ENCODE measurements at regions not wholly inside any gene's neighbourhood (a gene's known extent, or its start where the extent isn't known, plus 50 kb on each side); places are given as distances from the start of the nearest gene placed in this dataset.

GRCh38 chr1:230540421-230541155 is 101.7 kb upstream of the COG2 start:
- no peak for DNase-seq (ENCODE audit: extremely low read depth, low read depth)
- TF ChIP-seq CTCF (IDR thresholded peaks at IDR 0.05; ENCODE audit: low read depth, low read length): no peak

GRCh38 chr1:230537456-230537855 is 104.8 kb upstream of the COG2 start:
- no peak for DNase-seq (ENCODE audit: extremely low read depth, low read depth)
- TF ChIP-seq CTCF (IDR thresholded peaks at IDR 0.05; ENCODE audit: low read depth, low read length): no peak

DNA sequence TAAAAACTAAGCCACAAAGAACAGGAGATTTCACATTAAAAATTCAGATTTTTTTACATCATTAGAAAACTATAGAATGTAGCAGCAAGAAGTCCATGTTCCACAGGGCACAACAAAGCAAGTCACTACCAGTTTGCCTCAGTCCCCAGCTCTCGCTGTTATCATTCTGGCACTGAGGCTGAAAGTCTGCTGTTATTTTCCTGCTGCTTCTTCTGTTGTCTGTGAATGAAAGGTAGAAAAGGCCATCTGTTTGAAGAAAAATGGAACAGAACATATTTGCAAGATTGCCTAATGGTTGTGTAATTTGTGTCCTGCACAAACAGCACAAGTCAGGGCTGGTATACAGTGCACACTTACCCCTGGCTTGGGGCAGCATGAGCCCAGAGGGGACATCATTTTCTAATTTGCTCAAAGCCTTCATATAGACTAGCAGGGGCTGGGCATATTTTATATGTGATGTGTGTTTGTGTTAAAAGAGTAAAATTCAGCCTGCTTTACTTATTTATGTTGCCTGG is 105.6 kb upstream of the COG2 start:
- TF ChIP-seq CTCF (IDR thresholded peaks at IDR 0.05; ENCODE audit: low read depth, low read length): no peak
- no peak for DNase-seq (ENCODE audit: extremely low read depth, low read depth)

- no peak for DNase-seq (ENCODE audit: extremely low read depth, low read depth)
- no peak for TF ChIP-seq CTCF (IDR thresholded peaks at IDR 0.05; ENCODE audit: low read depth, low read length)
Observed at GRCh38 chr1:230534224-230534623, 108.1 kb upstream of the COG2 start.

- no peak for DNase-seq (ENCODE audit: extremely low read depth, low read depth)
- TF ChIP-seq CTCF (IDR thresholded peaks at IDR 0.05; ENCODE audit: low read depth, low read length): no peak
Observed at GRCh38 chr1:230531103-230531502, 105.0 kb upstream of the PGBD5 start.

DNA sequence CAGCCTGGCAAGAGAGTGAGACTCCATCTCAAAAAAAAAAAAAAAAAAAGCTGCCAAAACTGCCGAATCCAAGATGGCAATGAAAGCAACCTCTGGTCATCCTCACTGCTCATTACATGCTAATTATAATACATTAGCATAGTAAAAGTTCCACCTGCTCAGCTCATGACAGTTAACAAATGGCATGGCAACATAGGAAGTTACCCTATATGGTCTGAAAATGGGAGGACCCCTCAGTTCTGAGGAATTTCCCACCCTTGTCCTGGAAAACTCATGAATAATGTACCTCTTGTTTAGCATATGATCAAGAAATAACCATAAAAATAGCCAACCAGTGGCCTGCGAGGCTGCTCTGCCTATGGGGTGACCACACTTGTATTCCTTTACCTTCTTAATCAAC is 93.1 kb upstream of the PGBD5 start:
- DNase-seq (ENCODE audit: extremely low read depth, low read depth): no peak
- TF ChIP-seq CTCF (IDR thresholded peaks at IDR 0.05; ENCODE audit: low read depth, low read length): no peak

DNA sequence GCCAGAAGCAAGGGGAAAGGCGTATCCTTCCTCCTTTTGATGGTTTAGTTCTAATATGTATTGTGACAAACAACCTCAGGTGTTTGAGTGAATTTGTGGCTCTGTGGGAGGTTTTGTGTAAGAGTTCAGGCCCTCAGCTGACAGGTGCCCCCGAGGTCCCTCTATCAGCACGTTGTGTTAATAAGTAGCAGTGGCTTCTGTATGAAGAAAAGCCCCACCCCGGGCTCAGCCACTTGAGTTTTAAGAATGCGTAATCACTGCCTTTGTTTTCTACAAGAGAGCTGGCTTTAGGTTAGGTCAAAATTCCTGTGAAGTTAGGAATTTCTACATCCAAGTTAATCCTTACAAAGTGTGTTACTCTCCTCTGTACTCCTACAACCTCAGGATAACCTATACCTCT is 92.4 kb upstream of the PGBD5 start:
- no peak for DNase-seq (ENCODE audit: extremely low read depth, low read depth)
- TF ChIP-seq CTCF (IDR thresholded peaks at IDR 0.05; ENCODE audit: low read depth, low read length): no peak

Data from AG09319 (cell line).